ENCODE measurements at regions not wholly inside any gene's neighbourhood (a gene's known extent, or its start where the extent isn't known, plus 50 kb on each side); places are given as distances from the start of the nearest gene placed in this dataset.

DNA sequence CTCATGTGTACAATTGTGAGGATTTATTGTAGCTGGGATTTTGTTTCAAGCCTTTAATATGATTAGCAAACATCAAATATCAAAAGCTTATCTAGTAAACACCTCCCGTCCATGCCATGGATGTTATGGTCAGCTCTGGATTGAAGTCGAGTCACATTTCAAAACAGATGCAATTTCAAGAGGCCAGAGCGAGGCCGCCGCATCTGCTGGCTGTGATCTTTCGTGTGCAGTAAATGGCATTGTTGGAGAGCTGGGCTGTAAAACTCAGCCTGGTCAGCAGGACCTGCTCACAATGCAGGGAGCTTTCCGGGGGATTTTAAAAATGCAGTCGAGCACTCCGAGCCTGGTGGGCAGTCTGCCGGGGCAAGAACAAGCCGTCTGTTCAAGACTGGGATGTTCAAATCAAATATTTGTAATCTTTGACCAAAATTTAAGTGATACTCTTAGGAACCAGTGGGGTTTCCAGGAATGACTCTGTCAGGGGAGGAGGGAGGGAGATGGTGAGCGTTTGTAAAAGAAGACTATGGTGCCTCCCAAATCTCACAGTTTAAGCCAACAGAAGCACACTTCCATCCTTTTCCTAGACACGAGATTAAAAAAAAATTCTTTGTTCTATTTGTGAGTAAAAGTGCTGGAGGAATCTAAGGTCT is 97.6 kb downstream of the MYCN start:
- Histone ChIP-seq H3K36me3 (ENCODE audit: insufficient read depth, low read length) (no peaks in the 10 kb centered on the region), H4K20me1 (ENCODE audit: insufficient read depth) (no peaks in the 10 kb centered on the region), H3K9me3 (ENCODE audit: low read length) (no peaks in the 10 kb centered on the region), H2AFZ (ENCODE audit: low read depth, low read length) (no peak overlapping the region), H3K79me2 (replicated peaks; ENCODE audit: insufficient read depth, low read length) (no peaks in the 10 kb centered on the region), H3K27ac (ENCODE audit: low read length) (no peak overlapping the region), H3K27me3 (ENCODE audit: insufficient read depth, low read depth, low read length) (no peaks in the 10 kb centered on the region), H3K9ac (ENCODE audit: low read length) (no peak overlapping the region), H3F3A (ENCODE audit: insufficient read depth, low read length, poor library complexity, severe bottlenecking) (no peaks in the 10 kb centered on the region), H3K4me2 (ENCODE audit: low read length) (no peak overlapping the region), H3K9me2 (ENCODE audit: insufficient read depth, low read length) (no peaks in the 10 kb centered on the region), H3K4me3 (ENCODE audit: low read length) (no peak overlapping the region)
- TF ChIP-seq MXI1 (conservative IDR thresholded peaks at IDR 0.05; ENCODE audit: poor library complexity, severe bottlenecking) = no peak

DNA sequence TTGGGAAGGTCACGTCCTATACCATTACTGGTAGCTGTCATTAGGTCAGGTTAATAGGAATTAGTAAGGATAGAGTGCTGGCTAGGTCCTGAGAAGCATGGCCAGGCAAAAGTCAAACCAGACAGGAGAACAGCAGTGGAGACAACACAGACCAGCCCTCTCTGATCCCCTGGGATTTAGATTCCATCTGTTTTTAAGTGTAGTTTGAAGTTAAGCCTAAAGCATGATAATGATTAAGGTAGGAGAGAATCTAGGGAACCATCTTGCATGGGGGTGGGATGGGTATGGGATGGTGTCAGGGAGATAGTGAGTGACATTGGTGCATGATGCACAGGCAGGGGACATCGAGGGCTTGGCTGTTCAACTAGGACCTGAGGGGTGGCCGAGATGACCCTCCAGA is 96.6 kb downstream of the MYCN start:
- Histone ChIP-seq H3K9ac (ENCODE audit: low read length) (no peak overlapping the region), H3K36me3 (ENCODE audit: insufficient read depth, low read length) (no peaks in the 10 kb centered on the region), H3K9me3 (ENCODE audit: low read length) (no peaks in the 10 kb centered on the region), H3K27me3 (ENCODE audit: insufficient read depth, low read depth, low read length) (no peaks in the 10 kb centered on the region), H3K4me2 (ENCODE audit: low read length) (no peak overlapping the region), H2AFZ (ENCODE audit: low read depth, low read length) (no peak overlapping the region), H3K4me3 (ENCODE audit: low read length) (no peak overlapping the region), H3F3A (ENCODE audit: insufficient read depth, low read length, poor library complexity, severe bottlenecking) (no peaks in the 10 kb centered on the region), H3K27ac (ENCODE audit: low read length) (no peak overlapping the region), H3K9me2 (ENCODE audit: insufficient read depth, low read length) (no peaks in the 10 kb centered on the region), H3K79me2 (replicated peaks; ENCODE audit: insufficient read depth, low read length) (no peaks in the 10 kb centered on the region), H4K20me1 (ENCODE audit: insufficient read depth) (no peaks in the 10 kb centered on the region)
- TF ChIP-seq, protein P1, sequence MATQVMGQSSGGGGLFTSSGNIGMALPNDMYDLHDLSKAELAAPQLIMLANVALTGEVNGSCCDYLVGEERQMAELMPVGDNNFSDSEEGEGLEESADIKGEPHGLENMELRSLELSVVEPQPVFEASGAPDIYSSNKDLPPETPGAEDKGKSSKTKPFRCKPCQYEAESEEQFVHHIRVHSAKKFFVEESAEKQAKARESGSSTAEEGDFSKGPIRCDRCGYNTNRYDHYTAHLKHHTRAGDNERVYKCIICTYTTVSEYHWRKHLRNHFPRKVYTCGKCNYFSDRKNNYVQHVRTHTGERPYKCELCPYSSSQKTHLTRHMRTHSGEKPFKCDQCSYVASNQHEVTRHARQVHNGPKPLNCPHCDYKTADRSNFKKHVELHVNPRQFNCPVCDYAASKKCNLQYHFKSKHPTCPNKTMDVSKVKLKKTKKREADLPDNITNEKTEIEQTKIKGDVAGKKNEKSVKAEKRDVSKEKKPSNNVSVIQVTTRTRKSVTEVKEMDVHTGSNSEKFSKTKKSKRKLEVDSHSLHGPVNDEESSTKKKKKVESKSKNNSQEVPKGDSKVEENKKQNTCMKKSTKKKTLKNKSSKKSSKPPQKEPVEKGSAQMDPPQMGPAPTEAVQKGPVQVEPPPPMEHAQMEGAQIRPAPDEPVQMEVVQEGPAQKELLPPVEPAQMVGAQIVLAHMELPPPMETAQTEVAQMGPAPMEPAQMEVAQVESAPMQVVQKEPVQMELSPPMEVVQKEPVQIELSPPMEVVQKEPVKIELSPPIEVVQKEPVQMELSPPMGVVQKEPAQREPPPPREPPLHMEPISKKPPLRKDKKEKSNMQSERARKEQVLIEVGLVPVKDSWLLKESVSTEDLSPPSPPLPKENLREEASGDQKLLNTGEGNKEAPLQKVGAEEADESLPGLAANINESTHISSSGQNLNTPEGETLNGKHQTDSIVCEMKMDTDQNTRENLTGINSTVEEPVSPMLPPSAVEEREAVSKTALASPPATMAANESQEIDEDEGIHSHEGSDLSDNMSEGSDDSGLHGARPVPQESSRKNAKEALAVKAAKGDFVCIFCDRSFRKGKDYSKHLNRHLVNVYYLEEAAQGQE (IDR thresholded peaks at IDR 0.05; ENCODE audit: borderline replicate concordance) = no peak
- no peak for TF ChIP-seq RAD21 (conservative IDR thresholded peaks at IDR 0.05)
- TF ChIP-seq EZH2 (IDR thresholded peaks at IDR 0.05; ENCODE audit: borderline replicate concordance, insufficient read depth, low read length, poor library complexity, severe bottlenecking) = no peak
- no peak for TF ChIP-seq TAF1 (IDR thresholded peaks at IDR 0.05; ENCODE audit: low read depth)
- TF ChIP-seq POLR2AphosphoS5 (IDR thresholded peaks at IDR 0.05) = no peak
- no peak for TF ChIP-seq SMC3 (conservative IDR thresholded peaks at IDR 0.05; ENCODE audit: poor library complexity)
- no peak for TF ChIP-seq EP300 (conservative IDR thresholded peaks at IDR 0.05; ENCODE audit: poor library complexity, severe bottlenecking)
- TF ChIP-seq CTCF (IDR thresholded peaks at IDR 0.05; ENCODE audit: poor library complexity, severe bottlenecking) = no peak
- no peak for TF ChIP-seq MXI1 (conservative IDR thresholded peaks at IDR 0.05; ENCODE audit: poor library complexity, severe bottlenecking)
